Epithelial cell of proximal tubule (primary cell): ENCODE measurements at regions not wholly inside any gene's neighbourhood (a gene's known extent, or its start where the extent isn't known, plus 50 kb on each side); places are given as distances from the start of the nearest gene placed in this dataset.
A peak's percentile ranks its signal among the peaks of the same experiment; 100 is the strongest.

ENCODE experiments used
- DNase-seq: peaks from one replicate; pipeline ENCODE4 v3.0.0-alpha.2; 2011; ENCODE audit warnings: low read depth
- H3K4me3 ChIP-seq: 2 replicates; pipeline ENCODE4 v1.5.1; 2011; ENCODE audit warnings: low read depth, mild to moderate bottlenecking, low read length
- TF ChIP-seq, protein P1 (sequence below): conservative IDR thresholded peaks from 2 replicates; pipeline ENCODE4 v1.5.1; 2012; ENCODE audit warnings: low read depth, mild to moderate bottlenecking, low read length

GRCh38 chr10:44294726-44295412, 90.0 kb downstream of the CXCL12 start:
- H3K4me3 ChIP-seq, result no peak overlapping the region
- TF ChIP-seq, protein P1, sequence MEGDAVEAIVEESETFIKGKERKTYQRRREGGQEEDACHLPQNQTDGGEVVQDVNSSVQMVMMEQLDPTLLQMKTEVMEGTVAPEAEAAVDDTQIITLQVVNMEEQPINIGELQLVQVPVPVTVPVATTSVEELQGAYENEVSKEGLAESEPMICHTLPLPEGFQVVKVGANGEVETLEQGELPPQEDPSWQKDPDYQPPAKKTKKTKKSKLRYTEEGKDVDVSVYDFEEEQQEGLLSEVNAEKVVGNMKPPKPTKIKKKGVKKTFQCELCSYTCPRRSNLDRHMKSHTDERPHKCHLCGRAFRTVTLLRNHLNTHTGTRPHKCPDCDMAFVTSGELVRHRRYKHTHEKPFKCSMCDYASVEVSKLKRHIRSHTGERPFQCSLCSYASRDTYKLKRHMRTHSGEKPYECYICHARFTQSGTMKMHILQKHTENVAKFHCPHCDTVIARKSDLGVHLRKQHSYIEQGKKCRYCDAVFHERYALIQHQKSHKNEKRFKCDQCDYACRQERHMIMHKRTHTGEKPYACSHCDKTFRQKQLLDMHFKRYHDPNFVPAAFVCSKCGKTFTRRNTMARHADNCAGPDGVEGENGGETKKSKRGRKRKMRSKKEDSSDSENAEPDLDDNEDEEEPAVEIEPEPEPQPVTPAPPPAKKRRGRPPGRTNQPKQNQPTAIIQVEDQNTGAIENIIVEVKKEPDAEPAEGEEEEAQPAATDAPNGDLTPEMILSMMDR, result no peak
- no peak for DNase-seq

GRCh38 chr10:44293842-44294241, 91.1 kb downstream of the CXCL12 start:
- DNase-seq, result peak; percentile 64
- no peak overlapping the region for H3K4me3 ChIP-seq
- TF ChIP-seq, protein P1, result no peak

- H3K4me3 ChIP-seq, result peak overlapping the region; percentile 36
- DNase-seq, result no peak
- TF ChIP-seq, protein P1, result no peak
Measured at GRCh38 chr10:44293306-44293778, 91.6 kb downstream of the CXCL12 start.

GRCh38 chr10:44292390-44293002, 92.4 kb downstream of the CXCL12 start:
- TF ChIP-seq, protein P1, result no peak
- DNase-seq, result no peak
- H3K4me3 ChIP-seq, result no peak overlapping the region

GRCh38 chr10:44291091-44291490, 93.8 kb downstream of the CXCL12 start:
- TF ChIP-seq, protein P1, result no peak
- no peak overlapping the region for H3K4me3 ChIP-seq
- DNase-seq, result no peak

- no peak overlapping the region for H3K4me3 ChIP-seq
- no peak for DNase-seq
- TF ChIP-seq, protein P1, result no peak
Measured at GRCh38 chr10:44289125-44289524, 95.8 kb downstream of the CXCL12 start.
